ENCODE measurements at regions not wholly inside any gene's neighbourhood (a gene's known extent, or its start where the extent isn't known, plus 50 kb on each side); places are given as distances from the start of the nearest gene placed in this dataset.

DNA sequence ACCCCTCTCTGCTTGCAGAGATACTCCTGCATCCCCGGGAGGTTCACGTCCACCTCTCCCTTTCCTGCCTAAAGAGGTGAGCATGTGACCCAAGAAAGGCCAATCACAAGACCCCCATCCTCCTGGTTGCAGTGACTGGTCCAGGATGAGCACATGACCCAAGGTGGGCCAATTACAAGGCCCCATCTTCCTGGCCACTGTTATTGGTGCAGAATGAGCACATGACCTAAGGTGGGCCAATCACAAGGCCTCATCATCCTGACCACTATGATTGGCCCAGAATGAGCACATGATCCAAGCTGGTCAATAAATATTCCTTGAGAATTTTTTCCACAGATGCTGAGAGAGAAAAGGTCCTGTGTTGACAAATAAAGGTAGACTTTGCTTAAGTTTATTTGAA, 350.7 kb downstream of the EFNB2 start:
- Histone ChIP-seq H3K4me1 (ENCODE audit: insufficient read depth) (no peaks in the 10 kb centered on the region), H3F3A (replicated peaks; ENCODE audit: low read depth) (no peaks in the 10 kb centered on the region), H3K79me2 (replicated peaks; ENCODE audit: insufficient read depth) (no peaks in the 10 kb centered on the region), H3K27ac (ENCODE audit: low read depth) (no peak overlapping the region), H3K27me3 (ENCODE audit: insufficient read depth) (no peaks in the 10 kb centered on the region), H4K20me1 (replicated peaks; ENCODE audit: insufficient read depth) (no peaks in the 10 kb centered on the region), H3K36me3 (ENCODE audit: insufficient read depth) (no peaks in the 10 kb centered on the region), H2AFZ (no peak overlapping the region), H3K4me2 (no peak overlapping the region), H3K9me2 (ENCODE audit: insufficient read depth) (peaks cover 4% of the 10 kb centered on the region; the same call in 1 of the 2 replicates), H3K4me3 (no peak overlapping the region)
- Mint-ChIP-seq H3K36me3 (ENCODE audit: low read depth) (peaks cover 3% of the 10 kb centered on the region; the same call in 1 of the 3 replicates), H3K4me3 (no peak overlapping the region), H3K27me3 (ENCODE audit: insufficient read depth, low read depth, poor library complexity) (no peaks in the 10 kb centered on the region), H3K9me3 (no peaks in the 10 kb centered on the region), H3K27ac (no peak overlapping the region), H3K4me1 (peaks cover 2% of the 10 kb centered on the region; the same call in 1 of the 3 replicates)
- no peak for DNase-seq (ENCODE audit: low spot score)
- TF ChIP-seq, protein P1, sequence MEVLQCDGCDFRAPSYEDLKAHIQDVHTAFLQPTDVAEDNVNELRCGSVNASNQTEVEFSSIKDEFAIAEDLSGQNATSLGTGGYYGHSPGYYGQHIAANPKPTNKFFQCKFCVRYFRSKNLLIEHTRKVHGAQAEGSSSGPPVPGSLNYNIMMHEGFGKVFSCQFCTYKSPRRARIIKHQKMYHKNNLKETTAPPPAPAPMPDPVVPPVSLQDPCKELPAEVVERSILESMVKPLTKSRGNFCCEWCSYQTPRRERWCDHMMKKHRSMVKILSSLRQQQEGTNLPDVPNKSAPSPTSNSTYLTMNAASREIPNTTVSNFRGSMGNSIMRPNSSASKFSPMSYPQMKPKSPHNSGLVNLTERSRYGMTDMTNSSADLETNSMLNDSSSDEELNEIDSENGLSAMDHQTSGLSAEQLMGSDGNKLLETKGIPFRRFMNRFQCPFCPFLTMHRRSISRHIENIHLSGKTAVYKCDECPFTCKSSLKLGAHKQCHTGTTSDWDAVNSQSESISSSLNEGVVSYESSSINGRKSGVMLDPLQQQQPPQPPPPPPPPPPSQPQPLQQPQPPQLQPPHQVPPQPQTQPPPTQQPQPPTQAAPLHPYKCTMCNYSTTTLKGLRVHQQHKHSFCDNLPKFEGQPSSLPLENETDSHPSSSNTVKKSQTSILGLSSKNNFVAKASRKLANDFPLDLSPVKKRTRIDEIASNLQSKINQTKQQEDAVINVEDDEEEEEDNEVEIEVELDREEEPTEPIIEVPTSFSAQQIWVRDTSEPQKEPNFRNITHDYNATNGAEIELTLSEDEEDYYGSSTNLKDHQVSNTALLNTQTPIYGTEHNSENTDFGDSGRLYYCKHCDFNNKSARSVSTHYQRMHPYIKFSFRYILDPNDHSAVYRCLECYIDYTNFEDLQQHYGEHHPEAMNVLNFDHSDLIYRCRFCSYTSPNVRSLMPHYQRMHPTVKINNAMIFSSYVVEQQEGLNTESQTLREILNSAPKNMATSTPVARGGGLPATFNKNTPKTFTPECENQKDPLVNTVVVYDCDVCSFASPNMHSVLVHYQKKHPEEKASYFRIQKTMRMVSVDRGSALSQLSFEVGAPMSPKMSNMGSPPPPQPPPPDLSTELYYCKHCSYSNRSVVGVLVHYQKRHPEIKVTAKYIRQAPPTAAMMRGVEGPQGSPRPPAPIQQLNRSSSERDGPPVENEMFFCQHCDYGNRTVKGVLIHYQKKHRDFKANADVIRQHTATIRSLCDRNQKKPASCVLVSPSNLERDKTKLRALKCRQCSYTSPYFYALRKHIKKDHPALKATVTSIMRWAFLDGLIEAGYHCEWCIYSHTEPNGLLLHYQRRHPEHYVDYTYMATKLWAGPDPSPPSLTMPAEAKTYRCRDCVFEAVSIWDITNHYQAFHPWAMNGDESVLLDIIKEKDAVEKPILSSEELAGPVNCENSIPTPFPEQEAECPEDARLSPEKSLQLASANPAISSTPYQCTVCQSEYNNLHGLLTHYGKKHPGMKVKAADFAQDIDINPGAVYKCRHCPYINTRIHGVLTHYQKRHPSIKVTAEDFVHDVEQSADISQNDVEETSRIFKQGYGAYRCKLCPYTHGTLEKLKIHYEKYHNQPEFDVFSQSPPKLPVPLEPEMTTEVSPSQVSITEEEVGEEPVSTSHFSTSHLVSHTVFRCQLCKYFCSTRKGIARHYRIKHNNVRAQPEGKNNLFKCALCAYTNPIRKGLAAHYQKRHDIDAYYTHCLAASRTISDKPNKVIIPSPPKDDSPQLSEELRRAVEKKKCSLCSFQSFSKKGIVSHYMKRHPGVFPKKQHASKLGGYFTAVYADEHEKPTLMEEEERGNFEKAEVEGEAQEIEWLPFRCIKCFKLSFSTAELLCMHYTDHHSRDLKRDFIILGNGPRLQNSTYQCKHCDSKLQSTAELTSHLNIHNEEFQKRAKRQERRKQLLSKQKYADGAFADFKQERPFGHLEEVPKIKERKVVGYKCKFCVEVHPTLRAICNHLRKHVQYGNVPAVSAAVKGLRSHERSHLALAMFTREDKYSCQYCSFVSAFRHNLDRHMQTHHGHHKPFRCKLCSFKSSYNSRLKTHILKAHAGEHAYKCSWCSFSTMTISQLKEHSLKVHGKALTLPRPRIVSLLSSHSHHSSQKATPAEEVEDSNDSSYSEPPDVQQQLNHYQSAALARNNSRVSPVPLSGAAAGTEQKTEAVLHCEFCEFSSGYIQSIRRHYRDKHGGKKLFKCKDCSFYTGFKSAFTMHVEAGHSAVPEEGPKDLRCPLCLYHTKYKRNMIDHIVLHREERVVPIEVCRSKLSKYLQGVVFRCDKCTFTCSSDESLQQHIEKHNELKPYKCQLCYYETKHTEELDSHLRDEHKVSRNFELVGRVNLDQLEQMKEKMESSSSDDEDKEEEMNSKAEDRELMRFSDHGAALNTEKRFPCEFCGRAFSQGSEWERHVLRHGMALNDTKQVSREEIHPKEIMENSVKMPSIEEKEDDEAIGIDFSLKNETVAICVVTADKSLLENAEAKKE (CRISPR knock-in tag; IDR thresholded peaks at IDR 0.05), result no peak
- TF ChIP-seq ZNF331 (CRISPR knock-in tag; IDR thresholded peaks at IDR 0.05; ENCODE audit: low read depth) (no peak), JUNB (IDR thresholded peaks at IDR 0.05; ENCODE audit: unreplicated experiment) (no peak), ZNF114 (CRISPR knock-in tag; IDR thresholded peaks at IDR 0.05) (no peak), EZH2phosphoT487 (IDR thresholded peaks at IDR 0.05; ENCODE audit: unreplicated experiment) (no peak), CREB1 (CRISPR knock-in tag; IDR thresholded peaks at IDR 0.05; ENCODE audit: low read depth) (no peak), EZH2 (IDR thresholded peaks at IDR 0.05; ENCODE audit: low read depth, unreplicated experiment) (no peak), STAT1 (IDR thresholded peaks at IDR 0.05; ENCODE audit: unreplicated experiment) (no peak), POLR2AphosphoS5 (IDR thresholded peaks at IDR 0.05; ENCODE audit: low read depth) (no peak)
- TF ChIP-seq, protein P2, sequence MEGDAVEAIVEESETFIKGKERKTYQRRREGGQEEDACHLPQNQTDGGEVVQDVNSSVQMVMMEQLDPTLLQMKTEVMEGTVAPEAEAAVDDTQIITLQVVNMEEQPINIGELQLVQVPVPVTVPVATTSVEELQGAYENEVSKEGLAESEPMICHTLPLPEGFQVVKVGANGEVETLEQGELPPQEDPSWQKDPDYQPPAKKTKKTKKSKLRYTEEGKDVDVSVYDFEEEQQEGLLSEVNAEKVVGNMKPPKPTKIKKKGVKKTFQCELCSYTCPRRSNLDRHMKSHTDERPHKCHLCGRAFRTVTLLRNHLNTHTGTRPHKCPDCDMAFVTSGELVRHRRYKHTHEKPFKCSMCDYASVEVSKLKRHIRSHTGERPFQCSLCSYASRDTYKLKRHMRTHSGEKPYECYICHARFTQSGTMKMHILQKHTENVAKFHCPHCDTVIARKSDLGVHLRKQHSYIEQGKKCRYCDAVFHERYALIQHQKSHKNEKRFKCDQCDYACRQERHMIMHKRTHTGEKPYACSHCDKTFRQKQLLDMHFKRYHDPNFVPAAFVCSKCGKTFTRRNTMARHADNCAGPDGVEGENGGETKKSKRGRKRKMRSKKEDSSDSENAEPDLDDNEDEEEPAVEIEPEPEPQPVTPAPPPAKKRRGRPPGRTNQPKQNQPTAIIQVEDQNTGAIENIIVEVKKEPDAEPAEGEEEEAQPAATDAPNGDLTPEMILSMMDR (conservative IDR thresholded peaks at IDR 0.05; ENCODE audit: low read depth in 2 of 2), result no peak
- TF ChIP-seq, protein P3, sequence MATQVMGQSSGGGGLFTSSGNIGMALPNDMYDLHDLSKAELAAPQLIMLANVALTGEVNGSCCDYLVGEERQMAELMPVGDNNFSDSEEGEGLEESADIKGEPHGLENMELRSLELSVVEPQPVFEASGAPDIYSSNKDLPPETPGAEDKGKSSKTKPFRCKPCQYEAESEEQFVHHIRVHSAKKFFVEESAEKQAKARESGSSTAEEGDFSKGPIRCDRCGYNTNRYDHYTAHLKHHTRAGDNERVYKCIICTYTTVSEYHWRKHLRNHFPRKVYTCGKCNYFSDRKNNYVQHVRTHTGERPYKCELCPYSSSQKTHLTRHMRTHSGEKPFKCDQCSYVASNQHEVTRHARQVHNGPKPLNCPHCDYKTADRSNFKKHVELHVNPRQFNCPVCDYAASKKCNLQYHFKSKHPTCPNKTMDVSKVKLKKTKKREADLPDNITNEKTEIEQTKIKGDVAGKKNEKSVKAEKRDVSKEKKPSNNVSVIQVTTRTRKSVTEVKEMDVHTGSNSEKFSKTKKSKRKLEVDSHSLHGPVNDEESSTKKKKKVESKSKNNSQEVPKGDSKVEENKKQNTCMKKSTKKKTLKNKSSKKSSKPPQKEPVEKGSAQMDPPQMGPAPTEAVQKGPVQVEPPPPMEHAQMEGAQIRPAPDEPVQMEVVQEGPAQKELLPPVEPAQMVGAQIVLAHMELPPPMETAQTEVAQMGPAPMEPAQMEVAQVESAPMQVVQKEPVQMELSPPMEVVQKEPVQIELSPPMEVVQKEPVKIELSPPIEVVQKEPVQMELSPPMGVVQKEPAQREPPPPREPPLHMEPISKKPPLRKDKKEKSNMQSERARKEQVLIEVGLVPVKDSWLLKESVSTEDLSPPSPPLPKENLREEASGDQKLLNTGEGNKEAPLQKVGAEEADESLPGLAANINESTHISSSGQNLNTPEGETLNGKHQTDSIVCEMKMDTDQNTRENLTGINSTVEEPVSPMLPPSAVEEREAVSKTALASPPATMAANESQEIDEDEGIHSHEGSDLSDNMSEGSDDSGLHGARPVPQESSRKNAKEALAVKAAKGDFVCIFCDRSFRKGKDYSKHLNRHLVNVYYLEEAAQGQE (IDR thresholded peaks at IDR 0.05; ENCODE audit: unreplicated experiment), result no peak
- TF ChIP-seq, protein P4, sequence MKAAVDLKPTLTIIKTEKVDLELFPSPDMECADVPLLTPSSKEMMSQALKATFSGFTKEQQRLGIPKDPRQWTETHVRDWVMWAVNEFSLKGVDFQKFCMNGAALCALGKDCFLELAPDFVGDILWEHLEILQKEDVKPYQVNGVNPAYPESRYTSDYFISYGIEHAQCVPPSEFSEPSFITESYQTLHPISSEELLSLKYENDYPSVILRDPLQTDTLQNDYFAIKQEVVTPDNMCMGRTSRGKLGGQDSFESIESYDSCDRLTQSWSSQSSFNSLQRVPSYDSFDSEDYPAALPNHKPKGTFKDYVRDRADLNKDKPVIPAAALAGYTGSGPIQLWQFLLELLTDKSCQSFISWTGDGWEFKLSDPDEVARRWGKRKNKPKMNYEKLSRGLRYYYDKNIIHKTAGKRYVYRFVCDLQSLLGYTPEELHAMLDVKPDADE (IDR thresholded peaks at IDR 0.05), result no peak
- ATAC-seq, result no peak

Measured in GM23338 (cell line).